ENCODE measurements at regions not wholly inside any gene's neighbourhood (a gene's known extent, or its start where the extent isn't known, plus 50 kb on each side); places are given as distances from the start of the nearest gene placed in this dataset.
"Not testable (repeated sequence)": the region's sequence is repeated elsewhere in the genome, so short reads cannot be mapped to it uniquely, and the experiment has no call there.

DNA sequence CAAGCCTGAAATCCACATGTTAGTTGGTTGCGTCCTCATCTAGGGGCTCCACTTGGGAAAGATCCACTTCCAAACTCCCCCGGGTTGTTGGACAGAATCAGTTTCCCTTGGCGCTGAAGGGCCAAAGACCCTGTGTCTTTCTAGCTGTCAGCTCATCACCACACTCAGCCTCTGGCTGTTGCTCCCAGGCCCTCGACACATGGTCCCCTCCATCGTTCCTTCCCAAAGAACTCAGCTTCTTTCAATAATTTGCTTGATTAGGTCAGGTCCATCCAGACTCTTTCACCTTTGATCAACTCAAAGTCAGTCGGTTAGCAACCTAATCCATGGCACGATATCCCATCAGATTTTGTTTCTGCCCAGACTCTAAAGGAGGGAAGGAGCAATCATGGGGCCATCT lies 254.8 kb upstream of the SULF2 start:
- H3K36me3 ChIP-seq = no peaks in the 10 kb centered on the region
- H3K27me3 ChIP-seq (ENCODE audit: low read depth) = peaks cover 14% of the 10 kb centered on the region
- peaks cover 5% of the 10 kb centered on the region for H3K9me3 ChIP-seq (replicated peaks)
- H3K27ac ChIP-seq (replicated peaks) = no peak overlapping the region
- intact Hi-C loops (cut with micrococcal nuclease) = no loop called here
- no peak overlapping the region for H3K4me3 ChIP-seq
- DNase-seq = no peak
- no peaks in the 10 kb centered on the region for H3K4me1 ChIP-seq
- TF ChIP-seq, protein P1, sequence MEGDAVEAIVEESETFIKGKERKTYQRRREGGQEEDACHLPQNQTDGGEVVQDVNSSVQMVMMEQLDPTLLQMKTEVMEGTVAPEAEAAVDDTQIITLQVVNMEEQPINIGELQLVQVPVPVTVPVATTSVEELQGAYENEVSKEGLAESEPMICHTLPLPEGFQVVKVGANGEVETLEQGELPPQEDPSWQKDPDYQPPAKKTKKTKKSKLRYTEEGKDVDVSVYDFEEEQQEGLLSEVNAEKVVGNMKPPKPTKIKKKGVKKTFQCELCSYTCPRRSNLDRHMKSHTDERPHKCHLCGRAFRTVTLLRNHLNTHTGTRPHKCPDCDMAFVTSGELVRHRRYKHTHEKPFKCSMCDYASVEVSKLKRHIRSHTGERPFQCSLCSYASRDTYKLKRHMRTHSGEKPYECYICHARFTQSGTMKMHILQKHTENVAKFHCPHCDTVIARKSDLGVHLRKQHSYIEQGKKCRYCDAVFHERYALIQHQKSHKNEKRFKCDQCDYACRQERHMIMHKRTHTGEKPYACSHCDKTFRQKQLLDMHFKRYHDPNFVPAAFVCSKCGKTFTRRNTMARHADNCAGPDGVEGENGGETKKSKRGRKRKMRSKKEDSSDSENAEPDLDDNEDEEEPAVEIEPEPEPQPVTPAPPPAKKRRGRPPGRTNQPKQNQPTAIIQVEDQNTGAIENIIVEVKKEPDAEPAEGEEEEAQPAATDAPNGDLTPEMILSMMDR (IDR thresholded peaks at IDR 0.05; ENCODE audit: borderline replicate concordance) = no peak

DNA sequence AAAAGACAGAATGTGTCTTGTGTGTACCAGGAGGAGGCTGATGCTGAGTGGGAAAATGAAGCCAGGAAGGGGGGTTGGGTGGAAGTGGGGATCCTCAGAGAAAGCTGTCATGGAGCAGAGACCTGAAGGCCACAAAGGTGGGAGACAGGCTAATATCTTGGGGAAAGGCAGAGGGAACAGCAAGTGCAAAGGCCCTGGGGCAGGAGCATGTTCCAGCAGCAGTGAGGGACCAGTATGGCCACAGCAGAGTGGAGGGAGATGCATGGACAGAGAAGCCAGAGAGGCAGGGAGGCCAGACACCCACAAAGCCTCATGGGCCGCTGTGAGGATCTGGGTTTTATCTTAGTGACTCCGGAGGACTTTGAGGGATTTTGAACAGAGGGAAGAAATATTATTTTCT lies 254.2 kb upstream of the SULF2 start:
- no peaks in the 10 kb centered on the region for H3K4me1 ChIP-seq
- no peak overlapping the region for H3K27ac ChIP-seq (replicated peaks)
- DNase-seq = no peak
- intact Hi-C loops (cut with micrococcal nuclease) = no loop called here
- H3K27me3 ChIP-seq (ENCODE audit: low read depth) = peaks cover 14% of the 10 kb centered on the region
- H3K36me3 ChIP-seq = no peaks in the 10 kb centered on the region
- TF ChIP-seq, protein P1 (IDR thresholded peaks at IDR 0.05; ENCODE audit: borderline replicate concordance) = no peak
- peaks cover 5% of the 10 kb centered on the region for H3K9me3 ChIP-seq (replicated peaks)
- H3K4me3 ChIP-seq = no peak overlapping the region

DNA sequence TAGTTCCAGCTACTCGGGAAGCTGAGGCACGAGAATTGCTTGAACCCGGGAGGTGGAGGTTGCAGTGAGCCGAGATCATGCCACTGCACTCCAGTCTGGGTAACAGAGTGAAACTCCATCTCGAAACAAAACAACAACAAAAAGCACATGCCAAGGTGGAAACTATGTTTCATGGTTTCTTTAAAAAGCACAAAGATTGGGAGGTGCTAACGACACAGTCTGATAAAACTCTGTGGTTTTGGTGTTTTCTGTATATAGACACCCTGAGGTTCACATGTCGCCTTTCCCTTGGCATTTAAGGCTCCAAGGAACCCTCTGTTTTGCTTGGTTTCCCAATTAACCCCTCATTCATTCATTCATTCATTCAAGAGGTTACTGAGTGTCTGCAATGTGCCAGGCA lies 253.4 kb upstream of the SULF2 start:
- Histone ChIP-seq H3K9me3 (replicated peaks) (peaks cover 5% of the 10 kb centered on the region), H3K4me1 (no peaks in the 10 kb centered on the region), H3K4me3 (no peak overlapping the region), H3K36me3 (no peaks in the 10 kb centered on the region), H3K27ac (replicated peaks) (no peak overlapping the region), H3K27me3 (ENCODE audit: low read depth) (peaks cover 14% of the 10 kb centered on the region)
- DNase-seq = no peak
- TF ChIP-seq, protein P1 (IDR thresholded peaks at IDR 0.05; ENCODE audit: borderline replicate concordance) = no peak
- intact Hi-C loops (cut with micrococcal nuclease) = no loop called here

DNA sequence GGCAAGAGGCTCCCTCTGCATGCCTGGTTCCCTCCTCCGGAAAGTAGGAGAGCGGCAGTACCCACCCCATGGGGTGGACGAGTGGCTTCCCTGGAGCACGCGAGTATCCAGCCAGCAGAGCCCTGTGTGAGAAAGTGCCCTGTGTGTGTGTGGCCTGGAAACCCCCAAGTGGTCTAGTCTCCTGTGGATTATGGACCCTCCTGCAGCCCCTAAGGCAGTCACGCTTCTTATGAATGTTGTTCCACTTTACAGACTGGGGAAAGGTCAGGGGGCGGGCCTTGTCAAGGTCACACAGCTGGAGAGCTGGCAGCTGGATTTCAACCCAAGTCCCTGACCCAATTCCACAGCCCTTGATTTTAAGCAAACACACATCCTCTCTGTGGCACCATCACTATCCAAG lies 252.5 kb upstream of the SULF2 start:
- intact Hi-C loops (cut with micrococcal nuclease); H3K36me3 ChIP-seq; H3K4me3 ChIP-seq; H3K27ac ChIP-seq (replicated peaks); H3K4me1 ChIP-seq; DNase-seq; H3K9me3 ChIP-seq (replicated peaks): not testable (repeated sequence)
- H3K27me3 ChIP-seq (ENCODE audit: low read depth) = peaks cover 14% of the 10 kb centered on the region

DNA sequence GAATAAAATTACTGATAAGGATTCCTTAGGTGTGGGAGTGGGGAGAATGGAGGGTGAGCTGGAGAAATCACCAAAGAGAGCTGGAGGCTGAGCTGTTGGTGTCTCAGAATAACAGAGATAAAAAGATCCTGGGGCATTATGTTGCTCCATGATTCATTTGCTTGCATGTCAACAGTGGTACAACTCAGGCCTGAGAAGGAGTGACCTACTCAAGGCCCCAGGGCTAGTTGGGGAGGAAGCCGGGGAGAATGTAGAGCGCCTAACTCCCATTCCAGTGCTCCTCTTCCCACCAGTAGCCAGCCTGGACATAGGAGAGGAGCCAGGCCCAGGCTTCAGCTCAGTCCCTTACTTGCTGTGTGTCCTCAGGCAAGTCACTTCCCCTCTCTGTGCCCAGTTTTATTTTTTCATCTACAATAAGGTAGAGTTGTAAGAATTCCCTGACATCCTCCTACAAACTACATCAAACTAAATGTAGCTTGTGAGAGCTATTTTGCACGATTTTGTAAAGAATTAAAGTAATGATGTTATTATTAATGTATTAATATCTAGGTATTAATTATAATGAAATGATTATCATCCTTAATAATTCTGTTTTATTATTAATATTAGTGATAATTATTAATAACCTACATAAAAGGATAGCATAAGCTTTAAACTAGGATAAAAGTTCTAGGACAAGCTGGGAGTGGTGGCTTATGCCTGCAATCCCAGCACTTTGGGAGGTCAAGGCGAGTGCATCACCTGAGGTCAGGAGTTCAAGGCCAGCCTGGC lies 250.9 kb upstream of the SULF2 start:
- Histone ChIP-seq H3K27ac (replicated peaks) (no peak overlapping the region), H3K4me3 (no peak overlapping the region), H3K9me3 (replicated peaks) (peaks cover 5% of the 10 kb centered on the region), H3K36me3 (no peaks in the 10 kb centered on the region), H3K4me1 (no peaks in the 10 kb centered on the region), H3K27me3 (ENCODE audit: low read depth) (peaks cover 15% of the 10 kb centered on the region)
- intact Hi-C loops (cut with micrococcal nuclease) = no loop called here
- TF ChIP-seq, protein P1 (IDR thresholded peaks at IDR 0.05; ENCODE audit: borderline replicate concordance) = no peak
- no peak for DNase-seq

DNA sequence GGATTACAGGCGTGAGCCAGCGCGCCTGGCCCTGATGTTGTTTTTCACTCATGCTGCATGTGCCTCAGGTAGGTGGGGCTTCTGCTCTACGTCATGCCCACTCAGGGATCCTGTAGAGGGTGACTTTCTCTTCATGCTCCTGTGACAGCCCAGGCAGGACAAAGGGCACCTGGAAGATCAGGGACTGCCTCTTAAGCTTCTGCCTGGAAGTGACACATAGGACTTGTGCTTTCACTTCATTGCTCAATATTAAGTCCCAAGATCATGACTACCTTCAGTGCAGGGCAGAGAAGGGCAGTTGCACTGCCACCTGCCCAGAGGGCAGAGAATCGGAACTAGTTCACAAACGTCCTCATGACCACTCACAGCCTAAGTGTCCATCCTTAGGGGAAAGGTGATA lies 249.5 kb upstream of the SULF2 start:
- Histone ChIP-seq H3K36me3 (no peaks in the 10 kb centered on the region), H3K27me3 (ENCODE audit: low read depth) (peaks cover 9% of the 10 kb centered on the region), H3K4me3 (no peak overlapping the region), H3K27ac (replicated peaks) (no peak overlapping the region), H3K4me1 (no peaks in the 10 kb centered on the region), H3K9me3 (replicated peaks) (peaks cover under 1% of the 10 kb centered on the region)
- intact Hi-C loops (cut with micrococcal nuclease) = no loop called here
- no peak for DNase-seq
- TF ChIP-seq, protein P1 (IDR thresholded peaks at IDR 0.05; ENCODE audit: borderline replicate concordance) = no peak

DNA sequence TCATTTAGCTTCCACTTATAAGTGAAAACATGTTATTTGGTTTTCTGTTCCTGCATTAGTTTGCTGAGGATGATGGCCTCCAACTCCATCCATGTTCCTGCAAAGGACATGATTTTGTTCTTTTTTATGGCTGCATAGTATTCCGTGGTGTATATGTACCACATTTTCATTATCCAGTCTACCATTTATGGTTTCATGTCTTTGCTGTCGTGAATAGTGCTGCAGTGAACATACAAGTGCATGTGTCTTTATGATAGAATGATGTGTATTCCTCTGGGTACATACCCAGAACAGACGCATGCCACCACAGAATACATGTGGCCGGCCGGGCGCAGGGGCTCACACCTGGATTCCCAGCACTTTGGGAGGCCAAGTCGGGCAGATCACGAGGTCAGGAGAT lies 247.7 kb upstream of the SULF2 start:
- H3K9me3 ChIP-seq (replicated peaks); H3K27ac ChIP-seq (replicated peaks); intact Hi-C loops (cut with micrococcal nuclease); H3K36me3 ChIP-seq; H3K4me3 ChIP-seq; DNase-seq; H3K4me1 ChIP-seq; H3K27me3 ChIP-seq (ENCODE audit: low read depth): not testable (repeated sequence)
